Ishikawa (cell line): ENCODE measurements at regions not wholly inside any gene's neighbourhood (a gene's known extent, or its start where the extent isn't known, plus 50 kb on each side); places are given as distances from the start of the nearest gene placed in this dataset.

Experiments used
- CEBPB ChIP-seq: IDR thresholded peaks from 2 replicates; pipeline ENCODE4 v1.6.1; 2012
- CREB1 ChIP-seq: IDR thresholded peaks from 2 replicates; pipeline ENCODE4 v1.6.1; 2012; ENCODE audit warnings: low read depth
- EGR1 ChIP-seq: IDR thresholded peaks from 2 replicates; pipeline ENCODE4 v1.6.1; 2012
- EP300 ChIP-seq: IDR thresholded peaks from 2 replicates; pipeline ENCODE4 v1.6.1; 2012; ENCODE audit warnings: borderline replicate concordance
- NFIC ChIP-seq: IDR thresholded peaks from 2 replicates; pipeline ENCODE4 v1.6.1; 2012
- RAD21 ChIP-seq: IDR thresholded peaks from 2 replicates; pipeline ENCODE4 v1.6.1; 2012; ENCODE audit warnings: low read depth
- TAF1 ChIP-seq: IDR thresholded peaks from 2 replicates; pipeline ENCODE4 v1.6.1; 2012; ENCODE audit warnings: low read depth, mild to moderate bottlenecking
- TEAD4 ChIP-seq: IDR thresholded peaks from 2 replicates; pipeline ENCODE4 v1.6.1; 2012
- YY1 ChIP-seq: IDR thresholded peaks from 2 replicates; pipeline ENCODE4 v1.6.1; 2012; ENCODE audit warnings: low read depth
- ZBTB7A ChIP-seq: IDR thresholded peaks from 2 replicates; pipeline ENCODE4 v1.6.1; 2012; ENCODE audit warnings: low read depth
- TF ChIP-seq, protein P1 (sequence below): IDR thresholded peaks from 2 replicates; pipeline ENCODE4 v1.6.1; 2012

DNA sequence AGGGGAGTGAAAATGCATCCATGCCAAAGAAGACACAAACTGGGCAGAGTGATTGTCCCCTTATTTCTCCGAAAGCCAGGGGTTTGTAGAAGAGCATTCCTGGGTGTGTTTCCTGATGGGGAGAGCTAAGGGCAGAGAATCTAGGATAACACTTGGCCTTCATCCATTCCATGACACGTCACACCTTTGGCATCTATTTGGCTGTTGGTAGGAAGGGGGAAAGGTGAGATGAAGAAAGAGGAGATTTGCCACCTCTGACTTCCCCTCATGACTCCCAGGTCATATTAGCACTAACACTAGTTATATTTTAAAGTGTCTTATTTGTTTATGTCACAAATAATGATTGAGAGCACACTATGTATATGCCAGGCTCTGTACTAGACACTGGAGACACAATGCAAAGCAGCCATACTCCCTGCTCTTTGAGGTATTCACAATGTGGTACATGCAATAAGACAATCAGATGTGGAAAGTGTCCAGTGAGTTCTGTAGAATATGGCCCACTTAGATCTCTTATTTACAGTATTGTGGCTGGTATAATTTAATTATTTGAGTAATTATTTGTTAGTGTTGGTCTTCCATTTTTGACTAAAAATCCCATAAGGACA, 54.5 kb upstream of the GADD45A start:
- no peak for TF ChIP-seq CEBPB
- TF ChIP-seq ZBTB7A: no peak
- TF ChIP-seq EGR1: no peak
- no peak for TF ChIP-seq TAF1
- no peak for TF ChIP-seq CREB1
- no peak for TF ChIP-seq NFIC
- no peak for TF ChIP-seq TEAD4
- TF ChIP-seq EP300: no peak
- TF ChIP-seq YY1: no peak
- TF ChIP-seq, protein P1, sequence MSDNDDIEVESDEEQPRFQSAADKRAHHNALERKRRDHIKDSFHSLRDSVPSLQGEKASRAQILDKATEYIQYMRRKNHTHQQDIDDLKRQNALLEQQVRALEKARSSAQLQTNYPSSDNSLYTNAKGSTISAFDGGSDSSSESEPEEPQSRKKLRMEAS: no peak
- TF ChIP-seq RAD21: no peak
